NCI-H146 treated with DMSO at 0.1 percent for 48 hours (cell line): ENCODE measurements at regions not wholly inside any gene's neighbourhood (a gene's known extent, or its start where the extent isn't known, plus 50 kb on each side); places are given as distances from the start of the nearest gene placed in this dataset.

Experiments used
- DNase-seq: peaks from one replicate; lab custom pipeline; 2025; ENCODE audit not compliant: unreplicated experiment; lab: John Stamatoyannopoulos, UW

- DNase-seq = no peak
These were observed 234.0 kb downstream of the MIAT start for GRCh38 chr22:26891429-26891828.

GRCh38 chr22:26892166-26893041 lies 235.0 kb downstream of the MIAT start:
- peak; percentile 47 for DNase-seq

GRCh38 chr22:26893173-26894110 lies 236.1 kb downstream of the MIAT start:
- no peak for DNase-seq

GRCh38 chr22:26894362-26894761 lies 237.0 kb downstream of the MIAT start:
- DNase-seq = no peak

- DNase-seq = no peak
These were observed 237.5 kb downstream of the MIAT start for GRCh38 chr22:26894766-26895485.

GRCh38 chr22:26897384-26897783 lies 240.0 kb downstream of the MIAT start:
- no peak for DNase-seq

GRCh38 chr22:26898946-26899605 lies 241.7 kb downstream of the MIAT start:
- no peak for DNase-seq

- no peak for DNase-seq
These were observed 243.4 kb downstream of the MIAT start for GRCh38 chr22:26900787-26901186.

- DNase-seq = no peak
These were observed 243.9 kb downstream of the MIAT start for GRCh38 chr22:26901198-26901816.

GRCh38 chr22:26902401-26903029 lies 245.1 kb downstream of the MIAT start:
- no peak for DNase-seq

GRCh38 chr22:26903030-26903856 lies 245.9 kb downstream of the MIAT start:
- no peak for DNase-seq

GRCh38 chr22:26904483-26904882 lies 247.1 kb downstream of the MIAT start:
- DNase-seq = no peak

GRCh38 chr22:26905076-26905475 lies 247.7 kb downstream of the MIAT start:
- DNase-seq = no peak

- no peak for DNase-seq
These were observed 248.3 kb downstream of the MIAT start for GRCh38 chr22:26905640-26906039.

- DNase-seq = peak; percentile 80
These were observed 249.1 kb downstream of the MIAT start for GRCh38 chr22:26906464-26906863.

- no peak for DNase-seq
These were observed 250.0 kb downstream of the MIAT start for GRCh38 chr22:26907366-26907765.

- DNase-seq = no peak
These were observed 253.5 kb downstream of the MIAT start for GRCh38 chr22:26910845-26911244.

- DNase-seq = no peak
These were observed 255.4 kb downstream of the MIAT start for GRCh38 chr22:26912655-26913345.
